ENCODE measurements at regions not wholly inside any gene's neighbourhood (a gene's known extent, or its start where the extent isn't known, plus 50 kb on each side); places are given as distances from the start of the nearest gene placed in this dataset.
A peak's percentile ranks its signal among the peaks of the same experiment; 100 is the strongest.

DNA sequence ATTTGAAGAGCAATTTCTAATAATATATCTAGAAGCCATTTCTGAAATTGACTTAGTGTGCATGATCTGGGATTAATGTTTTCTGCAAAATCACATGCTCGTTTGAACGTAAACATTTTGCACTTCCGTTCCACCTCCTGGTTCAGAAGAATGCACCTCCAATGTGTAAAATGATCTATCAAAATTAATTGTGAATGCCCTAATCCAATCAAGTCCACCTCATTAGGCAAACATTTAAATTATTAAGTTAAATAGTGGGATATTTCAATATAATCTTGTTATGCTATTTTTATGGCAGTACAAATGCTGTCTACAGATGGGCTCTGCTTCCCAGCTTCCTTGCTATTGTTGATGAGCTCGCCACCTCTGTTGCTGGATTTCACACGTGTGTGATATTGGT lies 542.5 kb downstream of the INSC start:
- no peaks in the 10 kb centered on the region for H3K9me3 ChIP-seq (ENCODE audit: control insufficient read depth in 2 of 2, low read length in 2 of 2)
- H3K27me3 ChIP-seq (ENCODE audit: control insufficient read depth, insufficient read depth, low read length): no peaks in the 10 kb centered on the region
- Mint-ChIP-seq H3K27ac (no peak overlapping the region), H3K4me1 (no peaks in the 10 kb centered on the region), H3K4me3 (no peak overlapping the region), H3K9me3 (peaks cover 0 to 2% (median 0%) of the 10 kb centered on the region in 7 donors), H3K36me3 (no peaks in the 10 kb centered on the region), H3K27me3 (peaks cover 5% of the 10 kb centered on the region)
- H3K27ac ChIP-seq (ENCODE audit: insufficient read depth, low read length, poor library complexity, severe bottlenecking): no peak overlapping the region
- no peaks in the 10 kb centered on the region for H3K4me1 ChIP-seq (ENCODE audit: control insufficient read depth, insufficient read depth, low read length, poor library complexity, severe bottlenecking)
- H3K4me3 ChIP-seq (ENCODE audit: low read depth, low read length): no peak overlapping the region
- DNase-seq (no peak), ATAC-seq (ENCODE audit: low read depth in 2 of 2) (no peak)
- no peaks in the 10 kb centered on the region for H3K36me3 ChIP-seq (ENCODE audit: control insufficient read depth, insufficient read depth, low read length)

DNA sequence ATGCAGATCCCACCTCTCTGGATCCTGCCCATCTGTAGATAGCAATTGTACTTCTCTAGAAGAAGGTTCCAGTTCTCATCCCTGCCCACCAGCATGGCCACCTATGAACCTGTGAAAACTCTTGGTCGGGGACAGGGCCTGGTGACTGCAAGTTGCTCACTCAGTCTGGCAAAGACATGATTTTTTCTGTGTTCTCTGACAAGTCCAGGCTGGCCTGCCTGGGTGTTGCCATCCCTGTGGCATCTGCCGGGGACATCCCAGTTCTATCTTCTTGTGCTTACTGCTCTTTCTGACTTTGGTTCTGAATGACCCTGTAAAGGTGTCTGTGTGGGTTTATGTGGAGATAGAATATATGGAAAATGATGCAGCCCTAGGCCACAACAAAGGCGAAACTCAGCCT lies 545.8 kb downstream of the INSC start:
- ATAC-seq (ENCODE audit: low read depth in 2 of 2) (no peak), DNase-seq (no peak)
- Mint-ChIP-seq H3K36me3 (no peaks in the 10 kb centered on the region), H3K27me3 (peaks cover 5% of the 10 kb centered on the region), H3K9me3 (peaks cover 0 to 3% (median 0%) of the 10 kb centered on the region in 7 donors), H3K27ac (no peak overlapping the region), H3K4me3 (no peak overlapping the region), H3K4me1 (no peaks in the 10 kb centered on the region)
- Histone ChIP-seq H3K36me3 (ENCODE audit: control insufficient read depth, insufficient read depth, low read length) (no peaks in the 10 kb centered on the region), H3K9me3 (ENCODE audit: control insufficient read depth in 2 of 2, low read length in 2 of 2) (no peaks in the 10 kb centered on the region), H3K27me3 (ENCODE audit: control insufficient read depth, insufficient read depth, low read length) (no peaks in the 10 kb centered on the region), H3K4me1 (ENCODE audit: control insufficient read depth, insufficient read depth, low read length, poor library complexity, severe bottlenecking) (no peaks in the 10 kb centered on the region), H3K27ac (ENCODE audit: insufficient read depth, low read length, poor library complexity, severe bottlenecking) (no peak overlapping the region), H3K4me3 (ENCODE audit: low read depth, low read length) (no peak overlapping the region)

DNA sequence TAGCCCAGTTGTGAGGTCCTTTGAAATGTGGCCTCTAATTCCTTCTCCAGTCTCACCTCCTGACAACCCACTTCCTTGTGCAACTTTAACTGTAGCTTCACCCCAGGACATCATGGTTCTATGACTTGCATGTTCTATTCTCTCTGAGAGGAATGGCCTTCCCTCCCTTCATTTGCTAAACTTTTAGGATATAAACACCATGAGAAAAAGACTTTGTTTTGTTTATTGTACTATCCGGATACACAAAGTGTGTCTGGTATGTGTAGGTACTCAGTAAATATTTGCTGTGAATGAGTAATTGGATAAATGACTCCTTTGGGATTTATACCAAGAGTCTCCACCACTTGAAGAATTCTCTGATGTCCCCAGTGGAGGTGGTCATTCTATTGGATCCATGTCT lies 547.6 kb downstream of the INSC start:
- Histone ChIP-seq H3K9me3 (ENCODE audit: control insufficient read depth in 2 of 2, low read length in 2 of 2) (no peaks in the 10 kb centered on the region), H3K36me3 (ENCODE audit: control insufficient read depth, insufficient read depth, low read length) (no peaks in the 10 kb centered on the region), H3K27me3 (ENCODE audit: control insufficient read depth, insufficient read depth, low read length) (no peaks in the 10 kb centered on the region), H3K27ac (ENCODE audit: insufficient read depth, low read length, poor library complexity, severe bottlenecking) (no peak overlapping the region), H3K4me3 (ENCODE audit: low read depth, low read length) (no peak overlapping the region), H3K4me1 (ENCODE audit: control insufficient read depth, insufficient read depth, low read length, poor library complexity, severe bottlenecking) (no peaks in the 10 kb centered on the region)
- Mint-ChIP-seq H3K9me3 (peaks cover 0 to 3% (median 0%) of the 10 kb centered on the region in 7 donors), H3K4me1 (no peaks in the 10 kb centered on the region), H3K36me3 (no peaks in the 10 kb centered on the region), H3K27ac (no peak overlapping the region), H3K27me3 (peaks cover 5% of the 10 kb centered on the region), H3K4me3 (no peak overlapping the region)
- DNase-seq (no peak), ATAC-seq (ENCODE audit: low read depth in 2 of 2) (no peak)

DNA sequence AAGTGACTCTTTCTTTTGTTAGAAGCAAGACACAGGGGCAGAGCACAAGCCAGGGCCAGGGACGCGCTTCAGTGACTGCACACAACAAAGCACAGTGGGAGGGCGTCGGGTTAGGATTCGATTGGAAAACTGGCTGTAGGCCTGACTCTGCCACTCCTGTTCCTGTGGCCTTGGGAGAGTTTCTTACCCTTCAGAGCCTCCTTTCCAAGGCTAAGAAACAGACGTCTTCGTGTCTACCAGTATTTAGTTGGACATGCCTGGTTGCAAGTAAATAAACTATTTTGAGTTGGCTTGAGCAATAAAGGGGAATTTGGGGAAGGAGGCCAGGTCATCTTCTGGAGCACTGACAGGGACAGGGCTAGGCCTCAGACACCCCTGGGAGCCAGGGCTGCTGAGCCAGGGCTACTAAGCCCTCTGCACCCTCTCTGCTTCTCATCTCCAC lies 549.1 kb downstream of the INSC start:
- H3K4me1 ChIP-seq (ENCODE audit: control insufficient read depth, insufficient read depth, low read length, poor library complexity, severe bottlenecking): no peaks in the 10 kb centered on the region
- no peak overlapping the region for H3K4me3 ChIP-seq (ENCODE audit: low read depth, low read length)
- Mint-ChIP-seq H3K9me3 (peaks cover 0 to 4% (median 2%) of the 10 kb centered on the region in 7 donors), H3K4me3 (no peak overlapping the region), H3K4me1 (no peaks in the 10 kb centered on the region), H3K27me3 (no peaks in the 10 kb centered on the region), H3K36me3 (no peaks in the 10 kb centered on the region), H3K27ac (no peak overlapping the region)
- no peak for DNase-seq
- H3K27ac ChIP-seq (ENCODE audit: insufficient read depth, low read length, poor library complexity, severe bottlenecking): no peak overlapping the region
- no peak for ATAC-seq (ENCODE audit: low read depth in 2 of 2)
- H3K36me3 ChIP-seq (ENCODE audit: control insufficient read depth, insufficient read depth, low read length): no peaks in the 10 kb centered on the region
- no peaks in the 10 kb centered on the region for H3K27me3 ChIP-seq (ENCODE audit: control insufficient read depth, insufficient read depth, low read length)
- H3K9me3 ChIP-seq (ENCODE audit: control insufficient read depth in 2 of 2, low read length in 2 of 2): no peaks in the 10 kb centered on the region

DNA sequence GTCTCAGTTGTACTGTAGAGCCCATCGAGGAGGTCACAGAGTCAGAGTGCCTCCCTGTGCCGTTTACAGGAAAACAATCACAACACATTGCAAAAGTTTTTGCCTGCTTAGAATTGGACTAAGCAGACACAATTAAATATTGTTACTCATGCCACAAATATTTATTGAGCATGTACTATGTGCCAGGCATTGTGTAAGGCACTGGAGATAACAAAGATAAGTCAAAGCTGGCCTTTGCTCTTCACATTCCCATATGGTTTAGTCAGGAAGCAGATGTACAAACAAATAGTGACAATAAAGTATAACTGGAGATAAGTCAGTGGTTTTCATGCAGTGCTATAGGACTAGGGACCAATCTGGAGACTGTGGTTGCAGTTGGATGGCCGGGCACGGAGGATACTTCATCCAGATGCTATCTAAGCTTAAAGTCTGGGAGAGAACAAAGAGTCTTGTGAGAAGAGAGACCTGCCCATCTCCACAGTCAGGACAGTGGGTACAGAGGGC lies 550.7 kb downstream of the INSC start:
- Mint-ChIP-seq H3K4me3 (no peak overlapping the region), H3K27ac (no peak overlapping the region), H3K36me3 (no peaks in the 10 kb centered on the region), H3K27me3 (no peaks in the 10 kb centered on the region), H3K9me3 (peaks cover 0 to 4% (median 3%) of the 10 kb centered on the region in 7 donors), H3K4me1 (no peaks in the 10 kb centered on the region)
- Histone ChIP-seq H3K4me3 (ENCODE audit: low read depth, low read length) (no peak overlapping the region), H3K36me3 (ENCODE audit: control insufficient read depth, insufficient read depth, low read length) (no peaks in the 10 kb centered on the region), H3K4me1 (ENCODE audit: control insufficient read depth, insufficient read depth, low read length, poor library complexity, severe bottlenecking) (no peaks in the 10 kb centered on the region), H3K27me3 (ENCODE audit: control insufficient read depth, insufficient read depth, low read length) (no peaks in the 10 kb centered on the region), H3K27ac (ENCODE audit: insufficient read depth, low read length, poor library complexity, severe bottlenecking) (no peak overlapping the region), H3K9me3 (ENCODE audit: control insufficient read depth in 2 of 2, low read length in 2 of 2) (no peaks in the 10 kb centered on the region)
- ATAC-seq (ENCODE audit: low read depth in 2 of 2): no peak
- no peak for DNase-seq

DNA sequence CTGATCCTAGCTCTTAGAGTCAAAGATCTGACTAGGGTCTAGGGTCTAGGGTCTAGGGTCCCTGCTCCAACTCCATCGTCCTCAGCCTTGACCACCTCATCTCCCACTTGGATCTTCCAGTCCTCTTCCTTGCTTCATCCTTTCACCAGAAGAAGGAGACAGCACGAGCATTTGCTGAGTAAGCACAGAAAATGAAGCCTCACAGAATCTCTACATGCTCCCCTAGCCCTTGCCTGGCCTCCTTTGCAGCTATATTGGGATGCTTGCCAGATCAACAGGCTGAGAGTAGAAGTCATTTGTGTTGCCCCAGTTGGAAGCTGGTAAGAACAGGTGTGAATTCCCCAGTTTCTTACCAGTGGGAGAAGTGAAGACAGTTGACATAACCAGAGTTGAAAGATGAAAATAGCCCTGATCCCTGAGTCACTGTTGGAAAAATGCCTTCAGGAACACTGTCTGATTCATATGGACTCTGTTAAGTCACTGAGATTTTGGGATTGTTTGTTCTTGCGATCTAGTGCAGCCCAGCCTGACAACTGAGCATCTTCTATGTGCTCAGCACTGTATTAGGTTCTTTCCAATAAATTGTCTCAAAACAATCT lies 552.5 kb downstream of the INSC start:
- H3K9me3 Mint-ChIP-seq: peaks cover 0 to 4% (median 3%) of the 10 kb centered on the region in 7 donors
- no peak overlapping the region for H3K27ac Mint-ChIP-seq
- H3K27me3 ChIP-seq (ENCODE audit: control insufficient read depth, insufficient read depth, low read length): no peaks in the 10 kb centered on the region
- H3K4me3 Mint-ChIP-seq: no peak overlapping the region
- H3K4me1 ChIP-seq (ENCODE audit: control insufficient read depth, insufficient read depth, low read length, poor library complexity, severe bottlenecking): no peaks in the 10 kb centered on the region
- no peak overlapping the region for H3K4me3 ChIP-seq (ENCODE audit: low read depth, low read length)
- no peaks in the 10 kb centered on the region for H3K9me3 ChIP-seq (ENCODE audit: control insufficient read depth in 2 of 2, low read length in 2 of 2)
- no peak overlapping the region for H3K27ac ChIP-seq (ENCODE audit: insufficient read depth, low read length, poor library complexity, severe bottlenecking)
- H3K4me1 Mint-ChIP-seq: no peaks in the 10 kb centered on the region
- ATAC-seq (ENCODE audit: low read depth in 2 of 2) (no peak), DNase-seq (no peak)
- no peaks in the 10 kb centered on the region for H3K36me3 ChIP-seq (ENCODE audit: control insufficient read depth, insufficient read depth, low read length)
- no peaks in the 10 kb centered on the region for H3K27me3 Mint-ChIP-seq
- H3K36me3 Mint-ChIP-seq: no peaks in the 10 kb centered on the region

DNA sequence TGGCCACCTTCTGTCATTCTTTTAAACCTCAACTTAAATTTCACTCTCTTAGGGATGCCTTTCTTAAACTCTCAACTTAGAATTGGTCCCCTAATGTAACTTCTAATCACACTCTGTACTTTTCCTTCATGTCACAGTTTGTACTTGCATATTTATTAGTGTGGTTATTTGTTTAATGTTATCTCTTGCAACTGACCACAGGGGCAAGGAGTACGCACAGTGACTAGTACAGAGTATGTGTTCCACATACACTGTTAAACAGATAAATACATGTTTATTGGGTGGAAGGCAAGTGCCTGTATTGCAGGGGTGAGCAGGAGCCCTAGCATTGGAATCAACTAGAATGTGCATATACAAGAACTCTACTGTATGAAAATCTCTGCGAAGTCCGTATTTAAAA lies 554.0 kb downstream of the INSC start:
- H3K27me3 ChIP-seq (ENCODE audit: control insufficient read depth, insufficient read depth, low read length): no peaks in the 10 kb centered on the region
- no peak overlapping the region for H3K4me3 ChIP-seq (ENCODE audit: low read depth, low read length)
- no peak overlapping the region for H3K27ac ChIP-seq (ENCODE audit: insufficient read depth, low read length, poor library complexity, severe bottlenecking)
- Mint-ChIP-seq H3K4me1 (no peaks in the 10 kb centered on the region), H3K27ac (no peak overlapping the region), H3K4me3 (no peak overlapping the region), H3K27me3 (no peaks in the 10 kb centered on the region), H3K36me3 (no peaks in the 10 kb centered on the region), H3K9me3 (peaks cover 0 to 4% (median 3%) of the 10 kb centered on the region in 7 donors)
- DNase-seq (no peak), ATAC-seq (ENCODE audit: low read depth in 2 of 2) (no peak)
- no peaks in the 10 kb centered on the region for H3K36me3 ChIP-seq (ENCODE audit: control insufficient read depth, insufficient read depth, low read length)
- no peaks in the 10 kb centered on the region for H3K9me3 ChIP-seq (ENCODE audit: control insufficient read depth in 2 of 2, low read length in 2 of 2)
- no peaks in the 10 kb centered on the region for H3K4me1 ChIP-seq (ENCODE audit: control insufficient read depth, insufficient read depth, low read length, poor library complexity, severe bottlenecking)

DNA sequence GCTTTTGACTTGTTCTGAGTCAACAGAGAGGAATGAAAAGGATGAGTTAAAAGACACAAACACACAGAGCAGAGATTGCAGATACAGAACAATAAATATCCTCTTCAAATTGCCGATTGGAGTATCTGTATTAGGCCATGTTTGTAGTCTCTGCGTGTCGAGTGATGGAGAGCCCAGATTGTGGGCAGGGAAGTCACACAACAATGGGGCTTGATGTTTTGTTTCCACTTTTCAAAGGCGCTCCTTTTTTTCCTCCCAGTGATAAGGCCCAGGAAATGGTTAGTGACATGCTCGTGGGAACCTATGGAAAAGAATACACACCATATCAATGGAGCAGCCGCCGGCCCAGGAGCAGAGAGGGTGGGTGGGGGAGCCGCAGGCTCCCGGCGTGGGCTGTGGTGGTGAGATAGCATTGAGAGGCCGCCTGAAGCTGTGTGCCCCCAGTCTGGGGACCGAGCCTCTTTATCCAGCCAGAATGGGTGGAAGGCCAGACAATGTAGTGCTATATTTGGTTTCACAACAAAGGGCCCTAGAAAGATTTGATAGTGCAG lies 555.9 kb downstream of the INSC start:
- no peak overlapping the region for H3K27ac ChIP-seq (ENCODE audit: insufficient read depth, low read length, poor library complexity, severe bottlenecking)
- H3K36me3 ChIP-seq (ENCODE audit: control insufficient read depth, insufficient read depth, low read length): no peaks in the 10 kb centered on the region
- ATAC-seq (ENCODE audit: low read depth in 2 of 2) (no peak), DNase-seq (no peak)
- Mint-ChIP-seq H3K27ac (no peak overlapping the region), H3K27me3 (no peaks in the 10 kb centered on the region), H3K4me1 (no peaks in the 10 kb centered on the region), H3K36me3 (no peaks in the 10 kb centered on the region), H3K9me3 (peaks cover 0 to 8% (median 3%) of the 10 kb centered on the region in 7 donors), H3K4me3 (peak overlapping the region in 1 of 4 donors; percentile 52)
- H3K27me3 ChIP-seq (ENCODE audit: control insufficient read depth, insufficient read depth, low read length): no peaks in the 10 kb centered on the region
- H3K4me3 ChIP-seq (ENCODE audit: low read depth, low read length): no peak overlapping the region
- no peaks in the 10 kb centered on the region for H3K9me3 ChIP-seq (ENCODE audit: control insufficient read depth in 2 of 2, low read length in 2 of 2)
- H3K4me1 ChIP-seq (ENCODE audit: control insufficient read depth, insufficient read depth, low read length, poor library complexity, severe bottlenecking): no peaks in the 10 kb centered on the region

Data from CD4-positive, CD25-positive, alpha-beta regulatory T cell (primary cell).